AG04449 (cell line): ENCODE measurements at regions not wholly inside any gene's neighbourhood (a gene's known extent, or its start where the extent isn't known, plus 50 kb on each side); places are given as distances from the start of the nearest gene placed in this dataset.

Experiments
- CTCF ChIA-PET: fragments of 350-600 bp; formaldehyde crosslinking; extraction: SDS; loops from one replicate; lab custom pipeline; 2021; ENCODE audit warnings: antibody characterized with exemption; lab: Yijun Ruan, JAX
- POLR2A ChIA-PET: fragments of 400-600, 350-600 bp; formaldehyde crosslinking; extraction: SDS; loops from one replicate; lab custom pipeline; 2020; ENCODE audit warnings: antibody characterized with exemption, inconsistent platforms; lab: Yijun Ruan, JAX
- DNase-seq: peaks from one replicate; pipeline ENCODE4 v3.0.0-alpha.2; 2010; ENCODE audit warnings: low read depth, low spot score
- H3K4me3 ChIP-seq: 2 replicates; pipeline ENCODE4 v1.5.1; 2011; ENCODE audit warnings: low read depth, mild to moderate bottlenecking, control low read depth, low read length
- CTCF ChIP-seq: IDR thresholded peaks from one replicate; pipeline ENCODE4 v1.5.1; 2011; ENCODE audit warnings: mild to moderate bottlenecking, moderate library complexity, low read length, control low read depth, inconsistent platforms; ENCODE audit not compliant: insufficient read depth; ENCODE audit errors: missing control alignments

DNA sequence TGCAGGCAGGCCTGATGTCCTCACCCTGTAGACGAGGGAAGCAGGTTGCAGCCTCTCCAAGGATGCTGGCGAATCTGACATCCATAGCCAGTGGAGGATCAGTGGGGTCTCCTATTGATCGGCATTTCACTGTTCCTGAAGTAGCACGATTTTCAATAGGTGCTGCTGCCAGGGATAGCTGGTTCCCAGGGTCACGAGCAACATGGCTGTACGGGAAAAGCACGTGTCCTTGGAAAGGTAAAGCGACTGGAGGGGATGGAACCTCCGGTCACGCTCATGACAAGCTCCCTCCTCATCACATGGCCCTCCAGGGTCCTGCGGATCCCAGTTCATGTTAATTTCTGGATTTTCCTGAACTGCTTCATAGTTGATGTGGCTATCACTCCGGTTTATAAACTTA lies 373.7 kb upstream of the SMIM21 start:
- TF ChIP-seq CTCF, result no peak
- DNase-seq, result no peak
- no peak overlapping the region for H3K4me3 ChIP-seq
- ChIA-PET POLR2A (no interaction called here), CTCF (no interaction called here)

DNA sequence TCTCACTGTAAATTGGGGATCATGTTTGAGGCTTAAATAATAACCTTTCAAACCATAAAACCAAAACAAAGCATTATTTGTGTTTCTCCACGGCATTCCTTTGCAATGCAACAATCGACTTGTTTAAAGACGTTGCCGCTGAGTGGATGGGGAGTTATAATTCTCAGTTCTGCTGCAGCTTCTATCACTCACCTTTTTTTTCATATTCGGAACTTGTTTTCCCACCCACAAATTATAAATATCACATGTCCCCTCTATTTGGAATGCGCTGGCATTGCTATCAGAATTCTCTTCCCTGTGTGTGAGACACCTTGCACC lies 372.8 kb upstream of the SMIM21 start:
- no peak overlapping the region for H3K4me3 ChIP-seq
- DNase-seq, result no peak
- POLR2A ChIA-PET, result no interaction called here
- no peak for TF ChIP-seq CTCF
- CTCF ChIA-PET, result no interaction called here

DNA sequence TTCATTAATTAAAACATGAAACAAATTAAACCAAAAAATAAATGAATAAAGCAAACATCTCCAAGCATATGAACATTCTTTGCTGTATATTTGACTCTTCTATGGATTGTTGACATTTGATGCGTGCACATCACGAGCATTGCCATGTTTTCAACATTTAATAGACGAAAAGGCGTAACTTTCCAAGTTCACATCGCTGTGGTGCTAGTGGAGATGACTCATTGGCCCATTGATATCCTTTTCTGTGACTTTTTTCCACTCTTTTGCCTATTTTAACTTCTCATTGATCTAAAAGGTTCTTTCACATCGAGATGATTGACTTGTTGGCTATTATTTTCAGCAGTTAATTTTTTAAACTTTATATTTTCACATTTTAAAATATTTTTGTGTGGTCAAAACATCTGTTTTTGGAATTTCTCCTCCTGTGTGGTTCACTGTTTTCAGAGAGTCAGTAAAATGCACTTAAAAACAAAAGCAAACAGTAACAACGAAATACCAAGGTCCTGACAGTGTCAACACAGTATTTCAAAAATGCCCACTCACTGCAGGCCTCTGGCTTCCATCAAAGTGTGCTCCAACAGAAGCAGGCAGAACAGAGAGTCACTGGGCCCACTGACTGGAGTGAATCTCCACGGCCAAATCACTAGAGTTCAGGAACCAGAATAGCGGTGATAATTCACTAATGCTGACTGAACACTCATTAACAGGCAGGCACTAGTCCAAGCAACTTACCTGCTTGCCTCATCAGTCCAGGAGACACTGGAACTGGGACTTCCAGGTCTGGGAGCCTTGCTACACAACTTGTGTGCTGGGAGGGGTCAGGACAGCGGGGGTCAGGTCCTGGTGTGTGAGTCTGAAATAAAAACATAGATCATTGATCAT lies 372.2 kb upstream of the SMIM21 start:
- ChIA-PET CTCF (no interaction called here), POLR2A (no interaction called here)
- no peak for DNase-seq
- TF ChIP-seq CTCF, result no peak
- no peak overlapping the region for H3K4me3 ChIP-seq

DNA sequence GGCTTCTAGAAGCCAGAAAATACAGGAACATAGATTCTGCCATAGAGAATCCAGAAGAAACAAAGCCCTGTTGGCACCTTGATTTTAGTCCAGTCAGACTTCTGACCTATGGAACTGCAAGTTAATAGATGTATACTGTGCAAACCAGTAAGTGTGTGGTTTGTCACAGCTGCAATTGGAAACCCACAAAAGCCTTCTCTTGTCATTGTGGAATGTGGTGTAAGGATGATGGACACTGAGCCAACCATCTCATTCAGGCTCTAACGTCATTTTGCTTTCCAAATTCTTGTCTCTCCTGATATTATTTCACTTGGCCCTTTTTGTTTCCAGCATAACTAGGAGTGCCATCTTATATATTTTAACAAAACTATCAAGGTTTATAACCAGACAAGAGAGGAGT lies 369.5 kb upstream of the SMIM21 start:
- ChIA-PET POLR2A (no interaction called here), CTCF (no interaction called here)
- no peak for DNase-seq
- no peak for TF ChIP-seq CTCF
- H3K4me3 ChIP-seq, result no peak overlapping the region

- no peak overlapping the region for H3K4me3 ChIP-seq
- DNase-seq, result no peak
- no peak for TF ChIP-seq CTCF
- CTCF ChIA-PET, result no interaction called here
- POLR2A ChIA-PET, result no interaction called here
Measured at GRCh38 chr18:75790796-75791195, 363.3 kb upstream of the SMIM21 start.

GRCh38 chr18:75790111-75790510 lies 362.6 kb upstream of the SMIM21 start:
- ChIA-PET CTCF (no interaction called here), POLR2A (no interaction called here)
- no peak for DNase-seq
- no peak overlapping the region for H3K4me3 ChIP-seq
- TF ChIP-seq CTCF, result no peak
